Colonic mucosa (tissue), 4 donors: ENCODE measurements at regions not wholly inside any gene's neighbourhood (a gene's known extent, or its start where the extent isn't known, plus 50 kb on each side); places are given as distances from the start of the nearest gene placed in this dataset.

ENCODE experiments used
- DNase-seq: peaks from one replicate; pipeline ENCODE4 v3.0.0-alpha.2; 2020
- H3K27ac ChIP-seq: fragments of 200-600 bp; one replicate; pipeline ENCODE4 v1.8.0; 2021
- H3K27me3 ChIP-seq: fragments of 200-600 bp; one replicate; pipeline ENCODE4 v1.8.0; 2021
- H3K36me3 ChIP-seq: fragments of 200-600 bp; one replicate; pipeline ENCODE4 v1.8.0; 2021
- H3K4me1 ChIP-seq: fragments of 200-600 bp; one replicate; pipeline ENCODE4 v1.8.0; 2021; ENCODE audit warnings: mild to moderate bottlenecking
- H3K4me3 ChIP-seq: fragments of 200-600 bp; one replicate; pipeline ENCODE4 v1.8.0; 2021
- H3K9ac ChIP-seq, 2 donors: one replicate each; pipeline ENCODE4 v1.7.0; 2013; ENCODE audit warnings: control low read depth in 2 of 2, low read depth in 2 of 2, low read length in 2 of 2
- H3K9me3 ChIP-seq: fragments of 200-600 bp; one replicate; pipeline ENCODE4 v1.8.0; 2021
- intact Hi-C: fragments of 100-400 bp; cut with DNase I; formaldehyde crosslinking; loops from one replicate; pipeline ENCODE4 v1.14.1; 2022
- TF ChIP-seq, protein P1 (sequence below): fragments of 200-600 bp; IDR thresholded peaks from one replicate; pipeline ENCODE4 v1.8.0; 2022; ENCODE audit warnings: antibody characterized with exemption, mild to moderate bottlenecking
- donor health status: healthy.
- donor health status: DM: no; HTN: no; CAD: no.
- donor health status: DM: no; HTN: no; CAD: no.

DNA sequence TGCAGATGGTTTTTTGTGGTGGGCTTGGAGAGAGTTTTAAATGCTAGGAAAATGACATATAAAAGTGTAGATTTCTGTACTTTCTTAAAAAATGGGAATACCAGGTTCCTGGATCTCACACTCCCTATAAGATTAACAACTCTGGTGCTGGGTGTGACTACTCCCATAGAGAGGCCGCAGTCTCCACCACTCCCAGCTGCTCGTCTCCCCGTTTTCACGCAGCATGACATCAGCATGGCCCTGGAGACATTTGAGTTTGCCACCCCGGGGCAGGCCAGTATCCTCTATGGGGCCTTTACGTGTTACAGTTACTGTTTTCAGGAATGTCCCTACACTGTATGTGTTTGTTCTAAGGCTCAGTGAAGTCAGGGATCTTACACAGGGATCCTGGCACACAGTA is 126.7 kb upstream of the ATP2B2 start:
- Histone ChIP-seq H3K9me3 (no peaks in the 10 kb centered on the region), H3K27me3 (no peaks in the 10 kb centered on the region), H3K4me1 (no peaks in the 10 kb centered on the region), H3K9ac (no peak overlapping the region), H3K36me3 (no peaks in the 10 kb centered on the region), H3K4me3 (no peak overlapping the region), H3K27ac (no peak overlapping the region)
- TF ChIP-seq, protein P1, sequence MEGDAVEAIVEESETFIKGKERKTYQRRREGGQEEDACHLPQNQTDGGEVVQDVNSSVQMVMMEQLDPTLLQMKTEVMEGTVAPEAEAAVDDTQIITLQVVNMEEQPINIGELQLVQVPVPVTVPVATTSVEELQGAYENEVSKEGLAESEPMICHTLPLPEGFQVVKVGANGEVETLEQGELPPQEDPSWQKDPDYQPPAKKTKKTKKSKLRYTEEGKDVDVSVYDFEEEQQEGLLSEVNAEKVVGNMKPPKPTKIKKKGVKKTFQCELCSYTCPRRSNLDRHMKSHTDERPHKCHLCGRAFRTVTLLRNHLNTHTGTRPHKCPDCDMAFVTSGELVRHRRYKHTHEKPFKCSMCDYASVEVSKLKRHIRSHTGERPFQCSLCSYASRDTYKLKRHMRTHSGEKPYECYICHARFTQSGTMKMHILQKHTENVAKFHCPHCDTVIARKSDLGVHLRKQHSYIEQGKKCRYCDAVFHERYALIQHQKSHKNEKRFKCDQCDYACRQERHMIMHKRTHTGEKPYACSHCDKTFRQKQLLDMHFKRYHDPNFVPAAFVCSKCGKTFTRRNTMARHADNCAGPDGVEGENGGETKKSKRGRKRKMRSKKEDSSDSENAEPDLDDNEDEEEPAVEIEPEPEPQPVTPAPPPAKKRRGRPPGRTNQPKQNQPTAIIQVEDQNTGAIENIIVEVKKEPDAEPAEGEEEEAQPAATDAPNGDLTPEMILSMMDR: no peak
- intact Hi-C loops: no loop called here
- no peak for DNase-seq

DNA sequence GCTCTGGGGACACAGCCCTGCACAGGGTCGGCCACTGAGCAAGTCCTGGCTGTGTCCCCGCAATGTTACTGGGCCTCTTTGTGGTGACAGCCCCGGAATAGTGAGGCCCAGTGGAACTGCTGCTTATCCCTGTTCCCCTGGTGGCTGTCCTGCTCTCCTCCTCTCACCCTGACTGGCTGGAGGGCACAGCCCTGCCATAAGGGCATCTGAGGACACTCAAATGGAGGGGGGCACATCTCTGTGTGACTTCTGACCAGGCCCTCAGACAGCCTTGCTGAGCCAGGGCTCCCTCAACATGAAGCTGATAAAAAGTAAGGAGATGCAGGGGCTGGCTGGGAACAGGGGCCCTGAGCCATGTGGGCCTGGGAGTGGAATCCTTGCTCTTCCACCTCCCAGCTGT is 127.4 kb upstream of the ATP2B2 start:
- no peaks in the 10 kb centered on the region for H3K36me3 ChIP-seq
- H3K27me3 ChIP-seq: no peaks in the 10 kb centered on the region
- H3K9me3 ChIP-seq: no peaks in the 10 kb centered on the region
- H3K9ac ChIP-seq: no peak overlapping the region
- intact Hi-C loops: no loop called here
- no peak overlapping the region for H3K4me3 ChIP-seq
- DNase-seq: no peak
- TF ChIP-seq, protein P1: no peak
- H3K27ac ChIP-seq: no peak overlapping the region
- no peaks in the 10 kb centered on the region for H3K4me1 ChIP-seq

DNA sequence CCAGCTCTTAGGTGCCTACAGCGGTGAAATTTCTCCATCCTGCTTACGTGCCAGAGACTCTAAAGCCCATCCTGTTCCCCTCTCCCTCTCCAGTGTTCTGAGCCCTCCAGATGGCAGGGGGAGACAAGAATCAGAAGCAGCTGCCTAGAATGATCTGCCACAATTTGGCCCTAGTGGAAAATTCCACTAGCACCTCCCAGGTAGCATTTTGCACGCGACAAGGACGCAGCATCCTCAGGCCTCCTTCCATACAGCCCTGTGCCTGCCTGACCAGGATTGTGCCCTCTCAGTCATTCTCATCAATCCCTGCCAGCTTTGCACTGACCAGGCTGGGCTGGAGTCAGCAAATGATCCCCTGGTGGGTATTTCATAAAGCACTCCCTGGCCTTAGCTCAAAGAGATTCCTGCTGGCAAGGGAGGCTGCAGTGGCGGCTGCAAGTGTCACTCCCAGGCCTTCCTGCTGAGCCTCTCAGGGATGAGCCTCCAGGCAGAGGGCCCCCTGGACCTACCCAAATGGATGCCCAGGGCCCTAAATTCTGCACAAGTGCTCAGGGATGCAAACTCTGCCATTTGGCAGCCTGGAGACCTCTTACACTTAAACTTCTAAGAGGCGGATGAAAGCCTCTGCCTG is 130.2 kb upstream of the ATP2B2 start:
- no peaks in the 10 kb centered on the region for H3K4me1 ChIP-seq
- H3K27ac ChIP-seq: no peak overlapping the region
- no peaks in the 10 kb centered on the region for H3K36me3 ChIP-seq
- no peak overlapping the region for H3K9ac ChIP-seq
- H3K4me3 ChIP-seq: no peak overlapping the region
- H3K9me3 ChIP-seq: no peaks in the 10 kb centered on the region
- no peak for DNase-seq
- no peaks in the 10 kb centered on the region for H3K27me3 ChIP-seq
- TF ChIP-seq, protein P1: no peak
- intact Hi-C loops: no loop called here

DNA sequence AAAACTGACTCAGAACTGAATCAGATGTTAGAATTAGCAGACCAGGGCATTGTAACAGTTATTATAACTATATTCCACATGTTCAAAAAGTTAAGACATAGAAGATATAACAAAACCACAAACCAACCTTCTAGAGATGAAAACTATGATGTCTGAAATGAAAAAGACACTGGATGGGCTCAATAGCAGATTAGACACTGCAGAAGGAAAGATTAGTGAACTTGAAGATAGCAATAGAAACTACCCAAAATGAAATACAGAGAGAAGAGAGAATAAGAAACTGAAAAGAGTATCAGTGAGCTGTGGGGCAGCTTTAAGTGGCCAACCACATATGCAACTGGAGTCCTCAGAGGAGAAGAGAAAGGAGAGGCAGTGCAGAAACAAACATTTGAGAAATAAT is 132.0 kb upstream of the ATP2B2 start:
- Histone ChIP-seq H3K4me3 (no peak overlapping the region), H3K27ac (no peak overlapping the region), H3K27me3 (no peaks in the 10 kb centered on the region), H3K9me3 (no peaks in the 10 kb centered on the region), H3K4me1 (no peaks in the 10 kb centered on the region), H3K9ac (no peak overlapping the region), H3K36me3 (no peaks in the 10 kb centered on the region)
- TF ChIP-seq, protein P1: no peak
- intact Hi-C loops: no loop called here
- DNase-seq: no peak

DNA sequence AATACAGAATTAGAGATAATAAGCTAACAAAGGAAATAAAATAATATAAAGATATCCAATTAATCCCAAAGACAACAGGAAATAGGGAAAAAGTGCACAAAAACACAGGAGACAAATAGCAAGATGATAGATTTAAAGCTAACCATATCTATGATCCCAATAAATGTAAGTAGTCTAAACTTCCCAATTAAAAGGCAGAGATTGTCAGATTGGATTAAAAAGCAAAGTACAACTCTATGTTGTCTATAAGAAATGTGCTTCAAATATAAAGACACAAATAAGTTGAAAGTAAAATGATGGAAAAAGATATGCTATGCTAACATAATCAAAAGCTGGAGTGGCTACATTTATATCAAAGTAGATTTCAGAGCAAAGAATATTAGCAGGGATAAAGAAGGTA is 133.1 kb upstream of the ATP2B2 start:
- Histone ChIP-seq H3K36me3 (no peaks in the 10 kb centered on the region), H3K4me1 (no peaks in the 10 kb centered on the region), H3K9ac (no peak overlapping the region), H3K27ac (no peak overlapping the region), H3K9me3 (no peaks in the 10 kb centered on the region), H3K27me3 (no peaks in the 10 kb centered on the region), H3K4me3 (no peak overlapping the region)
- TF ChIP-seq, protein P1: no peak
- no peak for DNase-seq
- intact Hi-C loops: no loop called here

DNA sequence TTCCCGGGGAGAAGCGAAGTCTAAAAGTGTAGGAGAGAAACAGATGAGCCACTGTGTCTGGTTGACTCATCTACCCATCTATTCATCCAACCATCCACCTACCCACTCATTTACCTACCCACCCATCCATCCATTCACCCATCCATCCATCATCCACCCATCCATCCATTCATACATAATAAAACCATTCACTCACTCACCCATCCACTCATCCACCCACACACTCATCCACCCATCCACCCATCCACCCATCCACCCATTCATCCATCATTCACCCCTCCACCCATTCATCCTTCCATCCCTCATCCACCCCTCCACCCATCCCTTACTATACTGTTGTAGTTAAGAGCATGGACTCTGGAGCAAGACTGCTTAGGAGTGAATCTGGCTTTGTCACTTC is 136.4 kb upstream of the ATP2B2 start:
- no peak overlapping the region for H3K9ac ChIP-seq
- H3K27me3 ChIP-seq: no peaks in the 10 kb centered on the region
- intact Hi-C loops: no loop called here

More for the DNA sequence above, 136.4 kb upstream of the ATP2B2 start:
- Histone ChIP-seq H3K9me3 (no peaks in the 10 kb centered on the region), H3K27ac (no peak overlapping the region), H3K4me1 (no peaks in the 10 kb centered on the region), H3K4me3 (no peak overlapping the region), H3K36me3 (no peaks in the 10 kb centered on the region)
- no peak for DNase-seq
- TF ChIP-seq, protein P1: no peak
